CD4-positive, alpha-beta T cell (primary cell): ENCODE measurements at regions not wholly inside any gene's neighbourhood (a gene's known extent, or its start where the extent isn't known, plus 50 kb on each side); places are given as distances from the start of the nearest gene placed in this dataset.

Source experiments
- ATAC-seq: fragments of 200-7000 bp; cut with Tn5 transposase; one replicate; pipeline ENCODE4 v1.10.0; 2022; ENCODE audit warnings: mild to moderate bottlenecking; ENCODE audit not compliant: poor library complexity
- CTCF ChIA-PET: fragments of 350-600 bp; sonication (Branson Sonifier 250); formaldehyde crosslinking; loops from one replicate; lab custom pipeline; 2021; ENCODE audit warnings: antibody characterized with exemption, inconsistent platforms; lab: Charles Lee
- POLR2A ChIA-PET: fragments of 350-600 bp; sonication (Branson Sonifier 250); formaldehyde crosslinking; loops from one replicate; lab custom pipeline; 2021; ENCODE audit warnings: antibody characterized with exemption, inconsistent platforms; lab: Charles Lee
- DNase-seq, 14 experiments: peaks; one replicate each; pipeline ENCODE4 v3.0.0-alpha.2; 2013 to 2020; ENCODE audit warnings: mixed read lengths in 2 of 14
- H3K27ac ChIP-seq, 2 donors: one replicate each; pipeline versions ENCODE4 v1.5.1 to v1.7.0; 2013; ENCODE audit warnings: low read length in 2 of 2, low read depth in 1 of 2, mild to moderate bottlenecking in 1 of 2
- H3K27me3 ChIP-seq, 2 experiments: 1 replicate in 1 of 2; 2 replicates in 1 of 2; pipeline versions ENCODE4 v1.6.1 to v1.7.0; 2013; ENCODE audit warnings: low read length in 2 of 2, control low read depth in 1 of 2, mild to moderate bottlenecking in 1 of 2, moderate library complexity in 1 of 2; ENCODE audit not compliant: insufficient read depth in 2 of 2, control insufficient read depth in 1 of 2
- H3K36me3 ChIP-seq: one replicate; pipeline ENCODE4 v1.6.1; 2013; ENCODE audit warnings: low read length, control low read depth; ENCODE audit not compliant: insufficient read depth
- H3K4me1 ChIP-seq: one replicate; pipeline ENCODE4 v1.6.1; 2013; ENCODE audit warnings: low read length, control low read depth; ENCODE audit not compliant: insufficient read depth
- H3K4me3 ChIP-seq: one replicate; pipeline ENCODE4 v1.5.1; 2013; ENCODE audit warnings: mild to moderate bottlenecking, low read length, moderate library complexity
- H3K9me3 ChIP-seq, 2 experiments: 1 replicate in 1 of 2; 2 replicates in 1 of 2; pipeline versions ENCODE4 v1.6.1 to v1.7.0; 2013; ENCODE audit warnings: low read length in 2 of 2, mild to moderate bottlenecking in 2 of 2, control low read depth in 1 of 2, moderate library complexity in 1 of 2; ENCODE audit not compliant: control insufficient read depth in 1 of 2, insufficient read depth in 1 of 2
- H3K27ac Mint-ChIP-seq: one replicate; pipeline ENCODE4 v1.8.0; 2020; ENCODE audit warnings: mixed read lengths
- H3K27me3 Mint-ChIP-seq: one replicate; pipeline ENCODE4 v1.8.0; 2021; ENCODE audit warnings: mixed read lengths
- H3K36me3 Mint-ChIP-seq: one replicate; pipeline ENCODE4 v1.8.0; 2021; ENCODE audit warnings: low read depth, mixed read lengths
- H3K4me1 Mint-ChIP-seq: one replicate; pipeline ENCODE4 v1.8.0; 2021; ENCODE audit warnings: low read depth, mixed read lengths
- H3K4me3 Mint-ChIP-seq: one replicate; pipeline ENCODE4 v1.8.0; 2020; ENCODE audit warnings: mild to moderate bottlenecking, mixed read lengths
- H3K9me3 Mint-ChIP-seq: one replicate; pipeline ENCODE4 v1.8.0; 2020; ENCODE audit warnings: mixed read lengths
- intact Hi-C, 2 experiments: fragments of 100-400 bp; cut with DNase I in 1 of 2; cut with micrococcal nuclease in 1 of 2; formaldehyde crosslinking; loops; one replicate each; pipeline versions ENCODE4 v1.15.1 to v1.9.0; 2023 to 2025; cut with DNase I, micrococcal nuclease
- TF ChIP-seq, protein P1 (sequence below): fragments of 200-600 bp; IDR thresholded peaks from one replicate; pipeline ENCODE4 v1.8.0; 2022; ENCODE audit warnings: antibody characterized with exemption, mild to moderate bottlenecking

DNA sequence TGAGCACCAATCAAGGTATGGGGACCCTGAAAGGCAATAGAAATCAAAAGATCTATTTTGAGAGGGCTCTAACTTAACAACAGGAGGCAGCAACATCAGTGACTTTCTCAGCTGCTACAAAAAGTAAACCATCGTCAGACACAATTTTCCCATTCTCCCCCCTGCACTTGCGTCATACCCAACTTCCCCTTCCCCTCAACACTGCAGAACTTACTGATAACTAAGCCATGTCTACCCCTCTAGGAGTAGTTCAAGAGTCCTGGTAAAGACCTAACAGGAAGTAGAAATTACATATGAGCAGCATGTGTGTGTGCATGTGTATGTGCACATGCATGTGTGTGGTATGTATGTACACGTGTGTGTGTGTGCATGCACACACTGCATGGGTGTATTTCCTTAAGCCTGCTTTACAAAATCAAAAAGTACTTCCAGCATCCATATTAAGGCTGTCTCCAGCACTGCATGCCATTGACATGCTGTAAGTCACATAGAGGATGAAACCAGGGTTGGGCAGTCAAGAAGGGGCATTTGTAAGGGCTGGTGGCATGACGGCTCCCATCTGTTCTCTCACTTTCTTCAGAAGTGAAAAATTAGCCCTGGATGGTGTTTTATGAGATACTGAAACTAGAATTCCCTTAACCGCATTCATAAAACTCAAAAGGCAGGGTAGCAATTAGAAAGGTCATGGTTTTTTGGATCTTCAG is 460.1 kb upstream of the RUNX1 start:
- H3K27ac Mint-ChIP-seq = no peak overlapping the region
- H3K9me3 Mint-ChIP-seq = no peaks in the 10 kb centered on the region
- no peaks in the 10 kb centered on the region for H3K27me3 Mint-ChIP-seq
- H3K4me1 Mint-ChIP-seq = peaks cover 61% of the 10 kb centered on the region
- H3K9me3 ChIP-seq = no peaks in the 10 kb centered on the region
- intact Hi-C loops = loop anchor here in 1 of 2 experiments (10.0 kb wide), 1 partner anchor 84 kb away; no protein-coding TSS in a partner anchor
- POLR2A ChIA-PET = interaction anchor here (1.3 kb wide), 1 partner anchor 19 kb away, joined by 3 read pairs; no protein-coding TSS in a partner anchor
- no peak overlapping the region for H3K4me3 ChIP-seq
- ATAC-seq = no peak
- no peaks in the 10 kb centered on the region for H3K36me3 ChIP-seq
- H3K36me3 Mint-ChIP-seq = no peaks in the 10 kb centered on the region
- no peaks in the 10 kb centered on the region for H3K27me3 ChIP-seq
- CTCF ChIA-PET = interaction anchor here (1.7 kb wide), 1 partner anchor 764 kb away, joined by 4 read pairs; no protein-coding TSS in a partner anchor
- no peak overlapping the region for H3K4me3 Mint-ChIP-seq
- H3K27ac ChIP-seq = no peak overlapping the region
- DNase-seq = peak in 2 of 14 experiments; percentile 39 to 42
- TF ChIP-seq, protein P1, sequence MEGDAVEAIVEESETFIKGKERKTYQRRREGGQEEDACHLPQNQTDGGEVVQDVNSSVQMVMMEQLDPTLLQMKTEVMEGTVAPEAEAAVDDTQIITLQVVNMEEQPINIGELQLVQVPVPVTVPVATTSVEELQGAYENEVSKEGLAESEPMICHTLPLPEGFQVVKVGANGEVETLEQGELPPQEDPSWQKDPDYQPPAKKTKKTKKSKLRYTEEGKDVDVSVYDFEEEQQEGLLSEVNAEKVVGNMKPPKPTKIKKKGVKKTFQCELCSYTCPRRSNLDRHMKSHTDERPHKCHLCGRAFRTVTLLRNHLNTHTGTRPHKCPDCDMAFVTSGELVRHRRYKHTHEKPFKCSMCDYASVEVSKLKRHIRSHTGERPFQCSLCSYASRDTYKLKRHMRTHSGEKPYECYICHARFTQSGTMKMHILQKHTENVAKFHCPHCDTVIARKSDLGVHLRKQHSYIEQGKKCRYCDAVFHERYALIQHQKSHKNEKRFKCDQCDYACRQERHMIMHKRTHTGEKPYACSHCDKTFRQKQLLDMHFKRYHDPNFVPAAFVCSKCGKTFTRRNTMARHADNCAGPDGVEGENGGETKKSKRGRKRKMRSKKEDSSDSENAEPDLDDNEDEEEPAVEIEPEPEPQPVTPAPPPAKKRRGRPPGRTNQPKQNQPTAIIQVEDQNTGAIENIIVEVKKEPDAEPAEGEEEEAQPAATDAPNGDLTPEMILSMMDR = no peak
- H3K4me1 ChIP-seq = peaks cover 10% of the 10 kb centered on the region

DNA sequence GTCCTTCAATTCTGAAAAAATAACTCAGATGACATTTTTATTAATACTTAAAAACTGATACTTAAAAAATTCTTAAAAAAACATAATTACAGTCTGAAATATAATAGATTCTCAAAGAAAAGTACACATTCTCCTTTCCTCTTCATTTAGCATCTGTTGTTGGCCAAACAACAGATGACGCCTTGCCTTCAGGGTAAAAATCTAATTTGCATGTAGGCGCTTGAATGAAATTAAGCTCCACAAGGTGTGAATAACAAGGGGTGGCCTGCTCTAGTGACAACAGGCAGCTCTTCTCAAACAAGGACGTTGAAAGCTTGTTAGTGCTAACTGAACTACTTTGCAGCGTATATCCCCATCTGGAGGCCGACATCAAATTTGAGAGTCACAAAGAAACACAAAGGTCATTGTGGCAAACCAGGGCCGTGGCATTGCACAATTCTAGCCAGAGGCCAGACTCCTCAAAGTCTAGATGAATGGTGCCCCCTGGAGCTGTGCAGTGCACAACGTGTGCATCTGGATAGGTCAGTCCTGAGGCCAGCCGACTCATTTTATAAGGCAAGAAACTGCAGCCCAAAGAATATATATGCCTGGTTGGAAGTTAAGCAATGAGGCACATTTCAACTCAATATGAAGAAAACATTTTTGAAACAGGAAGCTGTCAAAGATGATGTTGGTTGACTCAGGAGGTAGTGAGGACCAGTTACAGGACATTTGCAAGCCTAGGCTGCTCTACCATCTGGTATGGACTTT is 459.2 kb upstream of the RUNX1 start:
- H3K9me3 Mint-ChIP-seq = no peaks in the 10 kb centered on the region

DNA sequence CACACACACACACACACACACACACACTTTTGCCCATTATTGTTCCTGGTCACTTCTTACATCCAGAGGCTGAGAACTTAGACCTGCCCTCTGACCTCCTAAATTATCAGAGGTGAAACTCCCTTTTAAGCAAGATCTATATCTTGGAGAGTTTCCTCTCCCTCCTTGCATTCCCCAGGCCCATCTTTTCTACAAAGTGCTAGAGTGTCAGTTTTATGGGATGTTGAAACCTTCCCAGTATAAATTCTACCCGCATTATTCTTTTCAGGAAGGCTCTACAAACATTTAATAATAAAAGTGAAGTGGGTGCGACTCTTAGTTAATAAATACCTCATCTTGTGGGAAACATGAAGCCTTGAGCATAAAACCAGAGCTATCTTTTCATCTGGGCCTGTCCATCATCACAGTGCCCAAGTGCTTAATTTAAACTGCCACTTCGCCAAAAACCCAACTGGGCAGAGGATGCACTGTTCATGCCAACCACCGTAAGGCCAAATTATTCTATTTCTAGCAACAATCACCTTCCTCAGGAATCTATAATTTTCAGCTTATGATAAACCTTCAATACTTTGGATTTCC is 458.2 kb upstream of the RUNX1 start:
- Histone ChIP-seq H3K4me3 (no peak overlapping the region), H3K9me3 (no peaks in the 10 kb centered on the region), H3K4me1 (peaks cover 20% of the 10 kb centered on the region), H3K27me3 (no peaks in the 10 kb centered on the region), H3K36me3 (no peaks in the 10 kb centered on the region), H3K27ac (no peak overlapping the region)
- H3K9me3 Mint-ChIP-seq = no peaks in the 10 kb centered on the region
- DNase-seq (no peak), ATAC-seq (no peak)
- POLR2A ChIA-PET = interaction anchor here (0.6 to 1.0 kb wide), 2 partner anchors 69 to 617 kb away, joined by 3 read pairs; no protein-coding TSS in a partner anchor
- TF ChIP-seq, protein P1 = no peak
- CTCF ChIA-PET = no interaction called here
- H3K36me3 Mint-ChIP-seq = no peaks in the 10 kb centered on the region
- no peaks in the 10 kb centered on the region for H3K27me3 Mint-ChIP-seq
- no peak overlapping the region for H3K4me3 Mint-ChIP-seq
- H3K4me1 Mint-ChIP-seq = peaks cover 79% of the 10 kb centered on the region
- intact Hi-C loops = loop anchor here in 1 of 2 experiments (10.0 kb wide), 1 partner anchor 82 kb away; no protein-coding TSS in a partner anchor
- H3K27ac Mint-ChIP-seq = peak overlapping the region; percentile 41

More for the DNA sequence above, 459.2 kb upstream of the RUNX1 start:
- peak in 3 of 14 experiments; percentile 10 to 53 (median 42) for DNase-seq
- no peaks in the 10 kb centered on the region for H3K36me3 Mint-ChIP-seq
- H3K4me3 Mint-ChIP-seq = no peak overlapping the region
- H3K27me3 Mint-ChIP-seq = no peaks in the 10 kb centered on the region
- H3K4me3 ChIP-seq = no peak overlapping the region
- no peak overlapping the region for H3K27ac ChIP-seq
- H3K9me3 ChIP-seq = no peaks in the 10 kb centered on the region
- TF ChIP-seq, protein P1 = no peak
- H3K4me1 Mint-ChIP-seq = peaks cover 69% of the 10 kb centered on the region
- no peaks in the 10 kb centered on the region for H3K27me3 ChIP-seq
- peaks cover 19% of the 10 kb centered on the region for H3K4me1 ChIP-seq
- H3K36me3 ChIP-seq = no peaks in the 10 kb centered on the region
- intact Hi-C loops = loop anchor here in 1 of 2 experiments (10.0 kb wide), 1 partner anchor 84 kb away; no protein-coding TSS in a partner anchor
- ChIA-PET POLR2A (interaction anchor here (1.0 to 1.3 kb wide), 2 partner anchors 20 to 618 kb away, joined by 3 read pairs; no protein-coding TSS in a partner anchor), CTCF (interaction anchor here (1.7 kb wide), 1 partner anchor 763 kb away, joined by 4 read pairs; no protein-coding TSS in a partner anchor)
- peak overlapping the region; percentile 69 for H3K27ac Mint-ChIP-seq
- no peak for ATAC-seq
